Osteocyte (in vitro differentiated cells): ENCODE measurements at regions not wholly inside any gene's neighbourhood (a gene's known extent, or its start where the extent isn't known, plus 50 kb on each side); places are given as distances from the start of the nearest gene placed in this dataset.
"Not testable (repeated sequence)": the region's sequence is repeated elsewhere in the genome, so short reads cannot be mapped to it uniquely, and the experiment has no call there.

ENCODE experiments used
- DNase-seq: peaks from one replicate; pipeline ENCODE4 v3.0.0; 2021; ENCODE audit warnings: mixed read lengths; ENCODE audit not compliant: unreplicated experiment; ENCODE audit errors: extremely low spot score
- H3K27ac Mint-ChIP-seq: one replicate; pipeline ENCODE4 v1.8.0; 2021; ENCODE audit warnings: mild to moderate bottlenecking, mixed read lengths; ENCODE audit not compliant: unreplicated experiment
- H3K27me3 Mint-ChIP-seq: one replicate; pipeline ENCODE4 v1.8.0; 2021; ENCODE audit warnings: mixed read lengths; ENCODE audit not compliant: unreplicated experiment
- H3K36me3 Mint-ChIP-seq: one replicate; pipeline ENCODE4 v1.8.0; 2021; ENCODE audit warnings: mixed read lengths; ENCODE audit not compliant: unreplicated experiment
- H3K4me1 Mint-ChIP-seq: one replicate; pipeline ENCODE4 v1.8.0; 2021; ENCODE audit warnings: mixed read lengths; ENCODE audit not compliant: unreplicated experiment
- H3K4me3 Mint-ChIP-seq: one replicate; pipeline ENCODE4 v1.8.0; 2021; ENCODE audit warnings: mild to moderate bottlenecking, moderate library complexity, mixed read lengths; ENCODE audit not compliant: unreplicated experiment
- H3K9me3 Mint-ChIP-seq: one replicate; pipeline ENCODE4 v1.8.0; 2021; ENCODE audit warnings: mixed read lengths; ENCODE audit not compliant: unreplicated experiment
- CTCF ChIP-seq: fragments of 200-600 bp; sonication (generic); IDR thresholded peaks from 2 replicates; pipeline ENCODE4 v1.5.0; 2021; ENCODE audit warnings: antibody characterized with exemption, mild to moderate bottlenecking, moderate library complexity

- no peaks in the 10 kb centered on the region for H3K4me1 Mint-ChIP-seq
- DNase-seq: no peak
- no peak for TF ChIP-seq CTCF
- H3K27ac Mint-ChIP-seq: no peak overlapping the region
- no peaks in the 10 kb centered on the region for H3K36me3 Mint-ChIP-seq
- peaks cover 3% of the 10 kb centered on the region for H3K9me3 Mint-ChIP-seq
- H3K4me3 Mint-ChIP-seq: no peak overlapping the region
- H3K27me3 Mint-ChIP-seq: no peaks in the 10 kb centered on the region
Observed at GRCh38 chr4:160423879-160424451, 1321.1 kb downstream of the RAPGEF2 start.

- H3K27me3 Mint-ChIP-seq: no peaks in the 10 kb centered on the region
- TF ChIP-seq CTCF: no peak
- H3K4me3 Mint-ChIP-seq: no peak overlapping the region
- DNase-seq: no peak
- no peaks in the 10 kb centered on the region for H3K36me3 Mint-ChIP-seq
- H3K9me3 Mint-ChIP-seq: peaks cover 9% of the 10 kb centered on the region
- no peaks in the 10 kb centered on the region for H3K4me1 Mint-ChIP-seq
- H3K27ac Mint-ChIP-seq: no peak overlapping the region
Observed at GRCh38 chr4:160426233-160426632, 1323.4 kb downstream of the RAPGEF2 start.

GRCh38 chr4:160450876-160451275, 1348.0 kb downstream of the RAPGEF2 start:
- no peaks in the 10 kb centered on the region for H3K4me1 Mint-ChIP-seq
- H3K27me3 Mint-ChIP-seq: peaks cover 9% of the 10 kb centered on the region
- no peak overlapping the region for H3K27ac Mint-ChIP-seq
- no peak for DNase-seq
- no peak overlapping the region for H3K4me3 Mint-ChIP-seq
- H3K36me3 Mint-ChIP-seq: no peaks in the 10 kb centered on the region
- no peak for TF ChIP-seq CTCF
- no peaks in the 10 kb centered on the region for H3K9me3 Mint-ChIP-seq

GRCh38 chr4:160481696-160482690, 1379.1 kb downstream of the RAPGEF2 start:
- not testable (repeated sequence) for H3K27ac Mint-ChIP-seq, H3K36me3 Mint-ChIP-seq, H3K4me3 Mint-ChIP-seq, H3K9me3 Mint-ChIP-seq, DNase-seq, H3K4me1 Mint-ChIP-seq, H3K27me3 Mint-ChIP-seq

- no peaks in the 10 kb centered on the region for H3K36me3 Mint-ChIP-seq
- no peaks in the 10 kb centered on the region for H3K27me3 Mint-ChIP-seq
- no peak overlapping the region for H3K27ac Mint-ChIP-seq
- no peak overlapping the region for H3K4me3 Mint-ChIP-seq
- H3K4me1 Mint-ChIP-seq: no peaks in the 10 kb centered on the region
- DNase-seq: no peak
- peaks cover 8% of the 10 kb centered on the region for H3K9me3 Mint-ChIP-seq
- TF ChIP-seq CTCF: no peak
Observed at GRCh38 chr4:160485071-160485687, 1382.3 kb downstream of the RAPGEF2 start.
